ENCODE measurements at regions not wholly inside any gene's neighbourhood (a gene's known extent, or its start where the extent isn't known, plus 50 kb on each side); places are given as distances from the start of the nearest gene placed in this dataset.

- Mint-ChIP-seq H3K4me1 (no peaks in the 10 kb centered on the region), H3K4me3 (no peak overlapping the region), H3K27me3 (ENCODE audit: low read depth) (no peaks in the 10 kb centered on the region), H3K9me3 (no peaks in the 10 kb centered on the region), H3K36me3 (ENCODE audit: low read depth) (no peaks in the 10 kb centered on the region), H3K27ac (ENCODE audit: unreplicated experiment) (no peak overlapping the region)
- no peak for DNase-seq (ENCODE audit: low read depth, low spot score)
- no peak for TF ChIP-seq CTCF (conservative IDR thresholded peaks at IDR 0.05)
Observed at GRCh38 chr1:177490786-177491185, 320.0 kb downstream of the BRINP2 start.

- DNase-seq (ENCODE audit: low read depth, low spot score), result no peak
- Mint-ChIP-seq H3K4me3 (no peak overlapping the region), H3K36me3 (ENCODE audit: low read depth) (no peaks in the 10 kb centered on the region), H3K9me3 (no peaks in the 10 kb centered on the region), H3K4me1 (no peaks in the 10 kb centered on the region), H3K27me3 (ENCODE audit: low read depth) (no peaks in the 10 kb centered on the region), H3K27ac (ENCODE audit: unreplicated experiment) (peak overlapping the region; percentile 0)
- no peak for TF ChIP-seq CTCF (conservative IDR thresholded peaks at IDR 0.05)
Observed at GRCh38 chr1:177490036-177490639, 319.4 kb downstream of the BRINP2 start.

GRCh38 chr1:177488722-177489121, 318.0 kb downstream of the BRINP2 start:
- no peaks in the 10 kb centered on the region for H3K9me3 Mint-ChIP-seq
- no peak overlapping the region for H3K27ac Mint-ChIP-seq (ENCODE audit: unreplicated experiment)
- no peaks in the 10 kb centered on the region for H3K36me3 Mint-ChIP-seq (ENCODE audit: low read depth)
- no peaks in the 10 kb centered on the region for H3K27me3 Mint-ChIP-seq (ENCODE audit: low read depth)
- TF ChIP-seq CTCF (conservative IDR thresholded peaks at IDR 0.05), result no peak
- no peaks in the 10 kb centered on the region for H3K4me1 Mint-ChIP-seq
- DNase-seq (ENCODE audit: low read depth, low spot score), result no peak
- no peak overlapping the region for H3K4me3 Mint-ChIP-seq

- Mint-ChIP-seq H3K27ac (ENCODE audit: unreplicated experiment) (no peak overlapping the region), H3K27me3 (ENCODE audit: low read depth) (no peaks in the 10 kb centered on the region), H3K36me3 (ENCODE audit: low read depth) (no peaks in the 10 kb centered on the region), H3K9me3 (no peaks in the 10 kb centered on the region), H3K4me3 (no peak overlapping the region), H3K4me1 (no peaks in the 10 kb centered on the region)
- TF ChIP-seq CTCF (conservative IDR thresholded peaks at IDR 0.05), result no peak
- no peak for DNase-seq (ENCODE audit: low read depth, low spot score)
Observed at GRCh38 chr1:177487481-177487880, 316.7 kb downstream of the BRINP2 start.

GRCh38 chr1:177480741-177481305, 310.1 kb downstream of the BRINP2 start:
- Mint-ChIP-seq H3K4me3 (no peak overlapping the region), H3K4me1 (no peaks in the 10 kb centered on the region), H3K9me3 (no peaks in the 10 kb centered on the region), H3K27ac (ENCODE audit: unreplicated experiment) (no peak overlapping the region), H3K27me3 (ENCODE audit: low read depth) (peaks cover 4% of the 10 kb centered on the region), H3K36me3 (ENCODE audit: low read depth) (no peaks in the 10 kb centered on the region)
- TF ChIP-seq CTCF (conservative IDR thresholded peaks at IDR 0.05), result no peak
- DNase-seq (ENCODE audit: low read depth, low spot score), result no peak
